ENCODE measurements at regions not wholly inside any gene's neighbourhood (a gene's known extent, or its start where the extent isn't known, plus 50 kb on each side); places are given as distances from the start of the nearest gene placed in this dataset.

GRCh38 chr5:118553662-118554061 lies 434.7 kb downstream of the DTWD2 start:
- TF ChIP-seq CTCF (IDR thresholded peaks at IDR 0.05) (no peak), POLR2A (IDR thresholded peaks at IDR 0.05) (no peak)
